GM13977 (cell line): ENCODE measurements at regions not wholly inside any gene's neighbourhood (a gene's known extent, or its start where the extent isn't known, plus 50 kb on each side); places are given as distances from the start of the nearest gene placed in this dataset.

Experiments
- DNase-seq: peaks from one replicate; pipeline ENCODE4 v3.0.0; 2012; ENCODE audit warnings: low spot score
- in situ Hi-C: fragments of 300-500 bp; cut with MboI; formaldehyde crosslinking; loops from one replicate; pipeline ENCODE4 v1.12.0; 2022; ENCODE audit warnings: low sequenced_read_pairs, low pct_unique_long_range_greater_than_20kb, mixed read lengths, inconsistent platforms; ENCODE audit not compliant: unreplicated experiment
- TF ChIP-seq, protein P1 (sequence below): IDR thresholded peaks from 2 replicates; pipeline ENCODE4 v1.5.1; 2012; ENCODE audit warnings: mild to moderate bottlenecking, control low read depth; ENCODE audit not compliant: insufficient read depth; ENCODE audit errors: extremely low read depth, missing control alignments

DNA sequence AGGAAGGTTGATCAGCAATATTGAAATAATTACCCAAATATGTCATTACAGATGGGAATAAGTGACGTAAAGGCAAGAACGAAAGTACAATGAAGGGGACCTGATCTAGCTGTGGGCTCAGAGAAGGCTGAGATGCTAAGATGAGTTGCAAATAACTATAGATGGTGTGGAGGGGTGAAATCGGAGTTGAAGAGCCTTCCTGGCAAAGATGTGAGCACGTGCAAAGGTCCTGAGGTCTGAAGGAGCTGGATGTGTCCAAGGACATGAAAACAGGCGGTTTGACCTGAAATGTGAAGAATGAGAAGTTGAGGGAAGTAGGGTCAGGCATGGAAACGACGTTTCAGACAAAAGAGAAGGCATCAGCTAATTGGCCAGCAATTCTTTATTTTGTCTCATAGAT, 61.6 kb upstream of the SLC45A1 start:
- no peak for DNase-seq
- in situ Hi-C loops = no loop called here
- TF ChIP-seq, protein P1, sequence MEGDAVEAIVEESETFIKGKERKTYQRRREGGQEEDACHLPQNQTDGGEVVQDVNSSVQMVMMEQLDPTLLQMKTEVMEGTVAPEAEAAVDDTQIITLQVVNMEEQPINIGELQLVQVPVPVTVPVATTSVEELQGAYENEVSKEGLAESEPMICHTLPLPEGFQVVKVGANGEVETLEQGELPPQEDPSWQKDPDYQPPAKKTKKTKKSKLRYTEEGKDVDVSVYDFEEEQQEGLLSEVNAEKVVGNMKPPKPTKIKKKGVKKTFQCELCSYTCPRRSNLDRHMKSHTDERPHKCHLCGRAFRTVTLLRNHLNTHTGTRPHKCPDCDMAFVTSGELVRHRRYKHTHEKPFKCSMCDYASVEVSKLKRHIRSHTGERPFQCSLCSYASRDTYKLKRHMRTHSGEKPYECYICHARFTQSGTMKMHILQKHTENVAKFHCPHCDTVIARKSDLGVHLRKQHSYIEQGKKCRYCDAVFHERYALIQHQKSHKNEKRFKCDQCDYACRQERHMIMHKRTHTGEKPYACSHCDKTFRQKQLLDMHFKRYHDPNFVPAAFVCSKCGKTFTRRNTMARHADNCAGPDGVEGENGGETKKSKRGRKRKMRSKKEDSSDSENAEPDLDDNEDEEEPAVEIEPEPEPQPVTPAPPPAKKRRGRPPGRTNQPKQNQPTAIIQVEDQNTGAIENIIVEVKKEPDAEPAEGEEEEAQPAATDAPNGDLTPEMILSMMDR = no peak

DNA sequence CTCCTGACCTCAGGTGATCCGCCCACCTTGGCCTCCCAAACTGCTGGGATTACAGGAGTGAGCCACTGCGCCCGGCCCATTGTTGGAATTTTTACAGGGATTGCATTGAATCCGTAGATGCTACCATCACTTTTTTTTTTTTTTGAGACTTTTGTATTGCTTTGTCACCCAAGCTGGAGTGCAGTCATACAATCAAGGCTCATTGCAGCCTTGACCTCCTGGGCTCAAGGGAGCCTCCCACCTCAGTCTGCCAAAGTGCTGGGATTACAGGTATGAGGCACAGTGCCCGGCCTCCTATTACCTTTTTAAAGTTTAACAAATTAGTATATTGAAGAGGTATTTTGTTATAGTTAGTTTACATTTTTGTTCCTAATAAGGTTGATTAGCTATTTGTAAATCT, 62.2 kb upstream of the SLC45A1 start:
- DNase-seq = no peak
- TF ChIP-seq, protein P1 = no peak
- in situ Hi-C loops = no loop called here

DNA sequence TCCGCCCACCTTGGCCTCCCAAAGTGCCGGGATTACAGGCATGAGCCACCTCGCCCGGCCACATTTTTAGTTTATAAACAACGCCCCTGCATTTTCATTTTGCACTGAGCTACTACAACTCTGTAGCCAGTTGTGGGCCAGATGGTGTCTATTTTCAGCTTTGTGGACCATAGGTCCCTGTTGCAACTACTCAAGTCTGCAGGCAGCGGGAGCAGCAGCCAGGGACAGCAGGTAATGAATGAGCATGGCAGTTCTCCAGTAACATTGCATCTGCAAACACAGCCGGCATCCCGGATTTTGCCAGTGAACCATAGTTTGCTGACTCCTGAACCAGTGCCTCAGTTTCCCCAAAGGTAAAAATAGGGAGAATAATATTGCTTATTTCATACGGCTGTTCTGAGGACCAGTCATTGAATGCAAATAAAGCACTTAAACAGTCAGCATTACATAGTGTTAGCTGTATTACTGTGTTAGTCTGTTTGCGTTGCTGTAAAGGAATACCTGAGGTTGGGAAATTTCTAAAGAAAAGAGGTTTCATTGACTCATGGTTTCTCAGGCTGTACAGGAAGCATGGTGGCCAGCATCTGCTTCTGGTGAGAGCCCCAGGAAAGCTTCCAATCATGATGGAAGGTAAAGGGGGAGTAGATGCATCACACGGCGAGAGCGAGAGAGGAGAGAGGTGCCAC, 65.5 kb upstream of the SLC45A1 start:
- TF ChIP-seq, protein P1 = no peak
- DNase-seq = no peak
- in situ Hi-C loops = no loop called here

DNA sequence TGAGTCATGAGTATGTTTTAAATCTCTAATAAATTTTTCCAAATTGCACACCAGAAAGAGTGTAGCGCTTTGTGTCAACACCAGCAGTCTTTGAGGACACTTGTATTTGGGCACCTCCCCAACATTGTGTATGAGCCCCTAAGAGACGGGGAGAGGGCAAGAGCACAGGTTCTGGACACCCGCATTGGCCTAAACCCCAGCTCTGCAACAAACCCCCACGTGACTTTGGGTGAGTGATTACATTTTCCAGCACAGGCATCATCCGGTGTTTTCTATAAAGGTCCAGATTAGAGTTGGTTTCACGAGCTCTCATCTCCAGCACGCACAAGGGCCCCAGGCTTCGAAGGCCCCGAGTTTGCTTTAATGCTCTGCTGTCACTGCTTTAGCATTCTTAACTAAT, 66.3 kb upstream of the SLC45A1 start:
- TF ChIP-seq, protein P1 = no peak
- no peak for DNase-seq
- in situ Hi-C loops = no loop called here

DNA sequence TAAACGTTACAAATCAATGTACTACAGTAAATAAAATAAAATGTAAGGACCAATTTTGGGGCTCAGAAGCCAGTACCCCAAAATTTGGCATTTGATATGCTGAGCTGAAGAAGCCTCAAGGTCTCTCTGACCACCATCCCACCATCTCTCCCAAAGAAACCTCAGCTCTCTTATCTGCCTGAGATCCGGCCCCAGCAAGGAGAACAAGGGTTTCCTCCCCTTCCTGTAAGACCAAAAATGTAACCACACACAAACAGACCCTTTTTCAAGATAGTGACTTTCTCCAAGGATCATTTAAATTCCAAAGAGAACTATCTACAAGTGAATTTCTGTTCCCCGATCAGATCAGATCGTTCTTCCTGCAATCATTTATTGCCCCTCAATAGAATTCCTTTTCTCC, 68.1 kb upstream of the SLC45A1 start:
- no peak for DNase-seq
- TF ChIP-seq, protein P1 = no peak
- in situ Hi-C loops = no loop called here

DNA sequence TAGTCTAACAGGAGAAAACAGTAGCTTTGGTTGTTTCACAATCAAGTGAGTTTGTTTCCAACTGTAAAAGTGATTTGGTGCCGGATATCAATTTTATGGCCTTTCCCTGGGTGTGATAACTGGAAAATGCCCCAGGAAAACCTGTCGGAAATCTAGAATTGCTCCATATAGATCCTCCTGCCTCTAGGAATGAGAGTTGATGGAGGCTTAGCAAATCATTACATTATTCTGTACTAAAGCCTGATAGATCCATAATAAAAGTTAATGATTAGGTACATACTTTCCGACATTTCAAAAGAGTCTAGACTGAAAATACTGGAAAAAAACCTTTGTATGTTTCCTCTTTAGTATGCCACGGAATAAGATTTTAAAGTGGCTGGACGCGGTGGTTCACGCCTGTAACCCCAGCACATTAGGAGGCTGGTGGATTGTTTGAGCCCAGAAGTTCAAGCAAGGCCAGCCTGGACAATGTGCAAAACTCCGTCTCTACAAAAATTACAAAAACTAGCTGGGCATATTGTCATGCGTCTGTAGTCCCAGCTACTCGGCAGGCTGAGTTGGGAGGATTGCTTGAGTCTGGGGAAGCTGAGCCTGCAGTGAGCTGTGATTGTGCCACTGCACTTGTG, 70.0 kb upstream of the SLC45A1 start:
- TF ChIP-seq, protein P1 = no peak
- DNase-seq = no peak
- in situ Hi-C loops = no loop called here

DNA sequence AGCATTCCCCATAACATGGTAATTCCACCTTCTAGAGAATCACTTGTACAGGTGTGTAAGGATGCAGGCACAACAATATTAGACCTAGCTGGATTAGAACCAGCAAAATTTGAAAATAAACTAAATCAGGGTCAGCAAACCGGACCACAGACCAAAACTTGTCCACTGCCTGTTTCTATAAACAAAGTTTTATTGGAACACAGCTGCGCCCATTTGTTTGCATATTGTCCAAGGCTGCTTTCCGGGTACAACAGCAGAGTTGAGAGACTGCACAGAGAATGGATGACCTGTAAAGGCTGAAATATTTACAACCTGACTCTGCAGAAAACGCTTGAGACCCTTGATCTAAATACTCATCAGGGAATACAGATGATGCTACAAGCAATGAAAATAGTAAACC, 73.6 kb upstream of the SLC45A1 start:
- TF ChIP-seq, protein P1 = no peak
- in situ Hi-C loops = no loop called here
- no peak for DNase-seq
